ENCODE measurements at regions not wholly inside any gene's neighbourhood (a gene's known extent, or its start where the extent isn't known, plus 50 kb on each side); places are given as distances from the start of the nearest gene placed in this dataset.

DNA sequence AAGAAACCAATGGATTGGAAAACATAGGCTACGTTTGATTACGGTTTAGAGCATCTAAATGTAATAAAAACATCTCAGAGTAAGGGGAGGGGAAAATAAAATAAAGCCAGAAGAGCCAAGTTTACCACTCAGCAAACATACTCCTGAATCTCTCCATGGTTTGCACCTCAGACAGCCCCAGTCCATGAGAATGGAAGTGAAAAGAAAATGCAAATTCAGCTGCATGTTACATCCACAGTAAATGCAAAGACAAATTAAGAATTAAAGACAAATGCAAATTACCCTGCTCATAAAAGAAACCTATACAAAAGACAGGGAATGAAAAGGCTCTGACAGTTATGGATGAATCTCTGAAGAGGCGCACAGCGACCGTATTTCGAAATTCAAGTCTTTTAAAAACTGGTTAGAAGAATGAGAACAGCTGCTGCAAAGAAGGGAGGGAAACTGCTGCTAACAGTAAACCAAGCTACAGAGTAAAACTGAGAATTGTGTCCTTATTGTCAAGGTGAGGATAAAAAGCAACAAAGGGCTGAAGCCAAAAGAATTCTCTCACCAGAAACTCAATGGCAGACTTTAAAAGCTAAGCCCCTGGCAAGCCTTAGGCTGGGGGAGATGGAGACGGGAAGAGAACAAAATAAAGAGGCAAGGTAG is 197.9 kb upstream of the ACVR2A start:
- no peak for DNase-seq (ENCODE audit: low read depth)
- no peak overlapping the region for H3K4me3 ChIP-seq (ENCODE audit: low read depth, low read length)
- TF ChIP-seq, protein P1, sequence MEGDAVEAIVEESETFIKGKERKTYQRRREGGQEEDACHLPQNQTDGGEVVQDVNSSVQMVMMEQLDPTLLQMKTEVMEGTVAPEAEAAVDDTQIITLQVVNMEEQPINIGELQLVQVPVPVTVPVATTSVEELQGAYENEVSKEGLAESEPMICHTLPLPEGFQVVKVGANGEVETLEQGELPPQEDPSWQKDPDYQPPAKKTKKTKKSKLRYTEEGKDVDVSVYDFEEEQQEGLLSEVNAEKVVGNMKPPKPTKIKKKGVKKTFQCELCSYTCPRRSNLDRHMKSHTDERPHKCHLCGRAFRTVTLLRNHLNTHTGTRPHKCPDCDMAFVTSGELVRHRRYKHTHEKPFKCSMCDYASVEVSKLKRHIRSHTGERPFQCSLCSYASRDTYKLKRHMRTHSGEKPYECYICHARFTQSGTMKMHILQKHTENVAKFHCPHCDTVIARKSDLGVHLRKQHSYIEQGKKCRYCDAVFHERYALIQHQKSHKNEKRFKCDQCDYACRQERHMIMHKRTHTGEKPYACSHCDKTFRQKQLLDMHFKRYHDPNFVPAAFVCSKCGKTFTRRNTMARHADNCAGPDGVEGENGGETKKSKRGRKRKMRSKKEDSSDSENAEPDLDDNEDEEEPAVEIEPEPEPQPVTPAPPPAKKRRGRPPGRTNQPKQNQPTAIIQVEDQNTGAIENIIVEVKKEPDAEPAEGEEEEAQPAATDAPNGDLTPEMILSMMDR (conservative IDR thresholded peaks at IDR 0.05; ENCODE audit: low read depth, low read length): no peak

DNA sequence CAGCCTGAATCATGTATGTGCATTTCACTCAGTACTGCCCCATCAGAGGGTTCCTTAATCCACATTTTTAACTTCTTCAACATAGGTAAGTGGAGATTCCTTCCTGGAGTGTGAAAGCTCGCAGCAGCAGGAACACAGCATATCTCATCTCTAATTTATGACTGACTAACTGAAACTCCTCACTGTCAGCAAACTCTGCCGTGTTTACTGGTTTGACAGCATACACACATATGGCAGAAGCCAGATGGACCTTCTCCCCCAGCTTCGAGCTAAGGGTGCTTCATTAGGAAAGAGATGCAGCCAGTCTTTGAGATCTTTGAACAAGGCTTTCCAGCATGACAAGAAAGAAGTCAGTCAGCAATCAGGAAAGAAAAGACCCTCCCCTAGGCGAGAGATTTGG is 200.3 kb upstream of the ACVR2A start:
- no peak overlapping the region for H3K4me3 ChIP-seq (ENCODE audit: low read depth, low read length)
- TF ChIP-seq, protein P1 (conservative IDR thresholded peaks at IDR 0.05; ENCODE audit: low read depth, low read length): no peak
- no peak for DNase-seq (ENCODE audit: low read depth)

DNA sequence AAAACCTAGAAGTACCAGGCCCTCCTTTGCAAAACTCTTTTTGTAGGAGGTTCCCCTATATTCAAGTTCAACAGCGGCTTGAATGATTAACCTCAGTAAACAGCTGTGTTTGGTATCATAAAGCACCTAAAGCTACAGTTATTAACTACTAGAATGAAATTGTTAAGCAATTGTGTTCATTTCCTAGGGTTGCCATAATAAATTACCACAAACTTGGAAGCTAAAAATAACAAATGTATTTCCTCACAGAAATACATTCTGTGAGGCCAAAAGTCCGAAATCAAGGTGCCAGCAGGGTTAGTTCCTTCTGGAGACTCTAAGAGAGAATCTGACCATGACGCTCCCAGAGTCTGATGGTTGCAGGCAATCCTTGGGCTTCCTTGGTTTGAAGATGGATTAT is 202.1 kb upstream of the ACVR2A start:
- no peak for DNase-seq (ENCODE audit: low read depth)
- TF ChIP-seq, protein P1 (conservative IDR thresholded peaks at IDR 0.05; ENCODE audit: low read depth, low read length): no peak
- no peak overlapping the region for H3K4me3 ChIP-seq (ENCODE audit: low read depth, low read length)

DNA sequence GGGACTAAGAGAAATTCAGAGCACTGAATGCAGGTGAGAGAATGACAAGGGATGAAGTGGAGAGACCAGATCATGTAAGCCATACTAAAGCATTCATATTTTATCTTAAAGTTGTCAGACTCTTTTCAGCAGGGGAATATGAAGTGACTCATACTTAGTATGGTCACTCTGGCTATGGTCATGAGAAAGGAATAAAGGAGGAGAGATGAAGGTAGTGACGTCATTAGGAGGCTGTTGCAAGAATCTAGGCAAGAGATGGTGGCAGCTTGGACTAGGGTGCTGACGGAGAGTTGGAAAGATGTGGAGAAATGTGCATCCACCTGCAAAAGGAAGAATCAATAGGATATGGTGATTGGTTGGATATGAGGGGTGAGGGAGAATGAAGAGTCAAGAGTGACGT is 203.2 kb upstream of the ACVR2A start:
- TF ChIP-seq, protein P1 (conservative IDR thresholded peaks at IDR 0.05; ENCODE audit: low read depth, low read length): no peak
- DNase-seq (ENCODE audit: low read depth): no peak
- no peak overlapping the region for H3K4me3 ChIP-seq (ENCODE audit: low read depth, low read length)

DNA sequence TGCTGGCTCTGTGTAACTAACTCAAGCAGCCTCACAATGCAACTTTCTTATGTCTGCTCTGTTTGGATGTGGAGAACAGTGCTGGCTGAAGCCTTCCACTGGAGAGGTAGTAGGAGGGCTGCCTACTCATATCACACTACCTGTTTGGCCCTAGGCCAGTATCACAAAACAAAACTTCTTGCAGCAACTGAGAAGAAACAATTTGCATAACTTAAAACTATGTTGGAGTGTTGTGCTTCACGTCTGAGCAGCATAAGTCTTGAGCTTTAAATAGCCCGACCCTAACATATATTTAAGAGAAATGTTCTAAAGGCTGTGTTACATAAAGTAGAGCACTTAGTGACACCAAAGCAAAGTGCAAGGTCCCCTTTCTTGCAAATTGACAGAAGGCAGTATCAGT is 204.9 kb upstream of the ACVR2A start:
- no peak overlapping the region for H3K4me3 ChIP-seq (ENCODE audit: low read depth, low read length)
- DNase-seq (ENCODE audit: low read depth): no peak
- TF ChIP-seq, protein P1 (conservative IDR thresholded peaks at IDR 0.05; ENCODE audit: low read depth, low read length): no peak

DNA sequence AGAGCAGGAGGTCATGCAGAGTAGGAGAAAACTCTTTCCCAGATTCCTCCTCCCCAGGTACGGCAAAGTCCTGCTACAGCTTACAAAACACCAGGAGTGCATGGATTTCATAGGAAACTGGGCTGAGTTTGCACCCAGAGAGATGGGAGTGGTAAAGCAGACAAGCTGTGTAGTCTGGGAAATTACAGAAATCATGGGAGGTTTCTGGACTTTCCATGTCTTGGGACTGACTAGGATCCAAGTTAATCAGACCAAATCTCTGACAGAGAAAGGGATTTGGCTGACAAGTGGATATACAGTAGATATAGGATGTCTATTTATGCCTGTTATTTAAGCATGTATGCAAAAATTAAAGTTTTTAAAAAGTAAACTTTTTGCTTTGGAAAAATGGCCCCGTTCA is 205.4 kb upstream of the ACVR2A start:
- no peak for DNase-seq (ENCODE audit: low read depth)
- TF ChIP-seq, protein P1 (conservative IDR thresholded peaks at IDR 0.05; ENCODE audit: low read depth, low read length): no peak

DNA sequence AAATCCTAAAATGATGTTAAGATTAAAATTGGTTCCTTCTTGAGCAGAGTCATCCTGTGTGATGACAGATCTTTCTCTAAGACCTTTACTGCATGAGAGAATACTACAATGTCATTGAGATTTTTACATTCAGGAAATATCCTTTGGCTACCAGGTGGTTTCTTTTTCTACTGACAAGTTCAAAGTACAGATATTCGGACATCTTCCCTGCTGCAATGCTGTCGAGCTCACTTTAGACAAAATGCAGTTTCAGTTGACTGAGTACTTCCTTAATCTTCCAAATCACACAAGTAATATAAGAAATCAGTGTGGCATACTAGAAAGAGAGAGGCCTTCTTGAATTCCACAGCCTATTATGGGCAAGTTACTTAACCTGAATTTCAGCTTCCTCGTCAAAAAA is 207.9 kb upstream of the ACVR2A start:
- TF ChIP-seq, protein P1 (conservative IDR thresholded peaks at IDR 0.05; ENCODE audit: low read depth, low read length): no peak
- no peak overlapping the region for H3K4me3 ChIP-seq (ENCODE audit: low read depth, low read length)
- DNase-seq (ENCODE audit: low read depth): no peak

More for the DNA sequence above, 205.4 kb upstream of the ACVR2A start:
- H3K4me3 ChIP-seq (ENCODE audit: low read depth, low read length): no peak overlapping the region
